Kidney epithelial cell (primary cell): ENCODE measurements at regions not wholly inside any gene's neighbourhood (a gene's known extent, or its start where the extent isn't known, plus 50 kb on each side); places are given as distances from the start of the nearest gene placed in this dataset.

Source experiments
- DNase-seq: peaks from one replicate; pipeline ENCODE4 v3.0.0-alpha.2; 2010; ENCODE audit warnings: low read depth
- H3K27me3 ChIP-seq: 2 replicates; pipeline ENCODE4 v1.6.0; 2011; ENCODE audit warnings: low read length; ENCODE audit not compliant: control insufficient read depth, insufficient read depth
- H3K36me3 ChIP-seq: 2 replicates; pipeline ENCODE4 v1.5.1; 2011; ENCODE audit warnings: low read length; ENCODE audit not compliant: control insufficient read depth, insufficient read depth
- H3K4me3 ChIP-seq: 2 replicates; pipeline ENCODE4 v1.5.1; 2011; ENCODE audit warnings: low read depth, mild to moderate bottlenecking, control low read depth, low read length
- TF ChIP-seq, protein P1 (sequence below): IDR thresholded peaks from 2 replicates; pipeline ENCODE4 v1.5.1; 2011; ENCODE audit warnings: mild to moderate bottlenecking, moderate library complexity, low read length, control low read depth, inconsistent platforms; ENCODE audit not compliant: insufficient read depth, poor library complexity, severe bottlenecking

DNA sequence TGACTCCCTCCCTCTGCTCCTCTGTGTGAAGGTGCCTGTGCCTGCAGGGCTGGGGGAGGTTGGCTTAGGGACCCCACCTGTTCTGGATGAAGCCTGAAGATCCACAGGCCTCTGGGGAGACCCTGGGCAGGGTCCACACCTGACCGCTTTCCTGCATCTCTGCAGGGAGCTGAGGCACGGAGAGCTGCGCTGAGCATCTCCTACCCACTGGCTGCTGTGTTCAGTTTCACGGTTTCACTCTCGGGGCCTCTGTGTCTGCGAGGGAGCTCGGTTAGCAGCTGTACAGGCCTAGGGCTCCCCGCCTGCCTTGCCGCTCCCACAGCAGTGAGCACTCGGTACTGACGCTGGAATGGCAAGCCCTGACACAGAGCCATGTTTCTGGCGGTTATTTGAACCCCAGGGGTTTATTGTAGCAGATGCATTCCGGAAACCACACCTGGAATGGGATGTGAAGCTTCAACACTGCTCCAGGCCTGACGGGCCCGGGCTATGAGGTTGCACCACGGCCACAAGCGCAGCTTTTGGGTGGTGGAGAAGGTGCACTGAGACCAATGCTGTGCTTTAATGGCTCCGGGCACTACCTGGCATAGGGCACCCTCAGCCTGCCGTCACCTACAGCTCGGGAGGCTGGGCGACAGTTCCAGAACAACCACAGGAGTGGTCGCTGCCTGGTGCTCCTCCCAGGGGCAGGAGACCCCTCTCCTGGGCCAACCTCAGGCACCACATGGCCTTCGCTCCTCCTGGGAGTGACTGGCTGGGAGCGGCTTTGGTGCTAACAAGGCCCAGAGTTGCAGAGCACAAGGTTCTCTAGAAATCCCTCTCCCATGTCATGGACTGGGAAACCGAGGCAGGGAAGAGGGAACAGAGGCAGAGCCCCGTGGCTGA lies 257.9 kb downstream of the NDUFA10 start:
- Histone ChIP-seq H3K36me3 (no peaks in the 10 kb centered on the region), H3K4me3 (no peak overlapping the region), H3K27me3 (no peaks in the 10 kb centered on the region)
- TF ChIP-seq, protein P1, sequence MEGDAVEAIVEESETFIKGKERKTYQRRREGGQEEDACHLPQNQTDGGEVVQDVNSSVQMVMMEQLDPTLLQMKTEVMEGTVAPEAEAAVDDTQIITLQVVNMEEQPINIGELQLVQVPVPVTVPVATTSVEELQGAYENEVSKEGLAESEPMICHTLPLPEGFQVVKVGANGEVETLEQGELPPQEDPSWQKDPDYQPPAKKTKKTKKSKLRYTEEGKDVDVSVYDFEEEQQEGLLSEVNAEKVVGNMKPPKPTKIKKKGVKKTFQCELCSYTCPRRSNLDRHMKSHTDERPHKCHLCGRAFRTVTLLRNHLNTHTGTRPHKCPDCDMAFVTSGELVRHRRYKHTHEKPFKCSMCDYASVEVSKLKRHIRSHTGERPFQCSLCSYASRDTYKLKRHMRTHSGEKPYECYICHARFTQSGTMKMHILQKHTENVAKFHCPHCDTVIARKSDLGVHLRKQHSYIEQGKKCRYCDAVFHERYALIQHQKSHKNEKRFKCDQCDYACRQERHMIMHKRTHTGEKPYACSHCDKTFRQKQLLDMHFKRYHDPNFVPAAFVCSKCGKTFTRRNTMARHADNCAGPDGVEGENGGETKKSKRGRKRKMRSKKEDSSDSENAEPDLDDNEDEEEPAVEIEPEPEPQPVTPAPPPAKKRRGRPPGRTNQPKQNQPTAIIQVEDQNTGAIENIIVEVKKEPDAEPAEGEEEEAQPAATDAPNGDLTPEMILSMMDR = no peak
- DNase-seq = no peak

DNA sequence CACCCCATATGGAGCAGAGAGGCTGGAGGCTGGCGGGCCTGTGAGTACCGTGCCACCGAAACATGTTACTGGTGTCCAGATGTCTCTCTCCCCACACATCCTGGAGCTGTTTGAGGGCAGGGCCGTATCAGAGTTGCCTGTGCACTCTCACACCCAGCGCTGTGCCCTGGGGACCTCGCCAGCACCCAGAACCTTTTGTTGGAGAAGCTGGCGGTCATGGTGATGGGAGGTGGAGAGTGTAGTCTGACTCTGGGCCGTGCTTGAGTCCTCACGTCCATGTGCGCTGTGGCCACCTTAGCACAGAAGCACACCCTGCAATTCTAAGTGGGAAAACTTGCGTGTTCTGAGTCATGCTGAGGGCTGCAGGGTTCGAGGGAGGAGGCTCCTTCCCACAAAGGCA lies 259.2 kb downstream of the NDUFA10 start:
- TF ChIP-seq, protein P1 = no peak
- no peaks in the 10 kb centered on the region for H3K27me3 ChIP-seq
- no peak for DNase-seq

DNA sequence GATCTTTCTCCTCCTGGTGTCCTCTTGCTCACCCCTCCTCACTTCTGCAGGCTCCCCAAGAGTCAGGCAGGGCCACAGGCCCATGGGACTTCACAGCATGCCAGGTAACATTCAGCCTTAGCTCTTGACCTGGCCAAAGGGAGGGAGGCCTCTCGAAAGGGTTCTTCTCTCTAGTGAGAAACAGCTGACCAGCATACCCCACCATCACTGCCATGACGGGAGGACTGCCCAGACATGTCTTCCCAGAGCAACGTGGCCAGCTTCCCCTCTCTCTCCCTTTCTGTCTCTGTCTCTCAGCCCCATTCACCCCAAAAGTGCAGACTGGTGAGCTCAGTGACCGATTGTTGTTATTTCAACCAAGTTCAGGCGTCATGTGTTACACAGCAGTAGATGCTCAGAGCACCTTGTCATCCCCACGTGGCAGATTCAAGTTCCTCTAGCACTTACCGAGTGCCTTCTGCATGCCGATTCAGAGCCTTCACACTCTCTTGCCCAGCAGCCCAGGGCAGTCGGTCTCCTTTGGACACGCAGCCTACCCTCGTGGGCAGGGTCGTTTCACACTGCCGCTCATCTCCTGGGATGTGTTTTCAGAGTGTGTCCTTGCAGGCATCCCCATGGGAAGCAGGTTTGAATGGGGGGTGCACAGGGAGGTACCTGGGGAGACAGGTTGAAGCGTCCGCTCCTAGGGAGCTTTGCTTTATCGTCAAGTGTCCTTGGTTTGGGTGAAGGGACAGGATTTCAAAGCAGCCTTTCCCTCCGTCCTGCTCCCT lies 259.9 kb downstream of the NDUFA10 start:
- H3K4me3 ChIP-seq = no peak overlapping the region
- H3K27me3 ChIP-seq = no peaks in the 10 kb centered on the region
- no peaks in the 10 kb centered on the region for H3K36me3 ChIP-seq
- no peak for DNase-seq
- TF ChIP-seq, protein P1 = no peak

More for the DNA sequence above, 259.2 kb downstream of the NDUFA10 start:
- H3K4me3 ChIP-seq = no peak overlapping the region
- no peaks in the 10 kb centered on the region for H3K36me3 ChIP-seq

DNA sequence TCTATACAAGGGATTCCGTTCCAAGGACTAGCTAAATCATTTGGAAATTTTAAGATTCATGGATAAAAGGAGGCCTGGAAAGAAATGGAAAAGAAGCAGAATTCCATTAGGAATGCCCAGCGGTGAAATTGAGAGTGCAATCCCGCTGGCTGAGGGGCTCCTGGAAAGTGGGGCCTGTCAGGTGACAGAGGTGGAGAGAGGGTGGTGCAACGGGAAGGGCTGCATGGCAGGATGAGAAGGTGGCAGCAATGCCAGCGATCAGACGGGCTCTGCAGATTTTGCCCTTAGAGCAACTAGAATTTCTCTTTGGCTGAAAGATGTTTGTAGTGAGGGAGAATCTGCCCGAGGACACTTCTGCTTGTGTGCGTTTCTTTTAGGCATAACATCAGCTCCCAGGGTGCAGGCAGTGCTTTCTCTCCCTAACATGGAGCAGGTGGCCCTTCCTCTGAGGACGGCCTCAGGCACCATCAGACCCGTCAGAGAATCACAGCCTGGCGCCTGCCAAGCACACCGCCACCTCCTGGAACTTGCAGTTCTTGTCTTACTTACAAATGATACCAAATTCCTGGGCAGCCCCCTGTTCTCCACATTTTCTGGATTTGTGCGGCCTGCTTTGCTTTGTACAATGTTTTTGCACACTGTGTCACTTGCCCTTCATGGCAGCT lies 261.6 kb downstream of the NDUFA10 start:
- Histone ChIP-seq H3K4me3 (no peak overlapping the region), H3K27me3 (no peaks in the 10 kb centered on the region), H3K36me3 (no peaks in the 10 kb centered on the region)
- TF ChIP-seq, protein P1 = no peak
- DNase-seq = no peak

DNA sequence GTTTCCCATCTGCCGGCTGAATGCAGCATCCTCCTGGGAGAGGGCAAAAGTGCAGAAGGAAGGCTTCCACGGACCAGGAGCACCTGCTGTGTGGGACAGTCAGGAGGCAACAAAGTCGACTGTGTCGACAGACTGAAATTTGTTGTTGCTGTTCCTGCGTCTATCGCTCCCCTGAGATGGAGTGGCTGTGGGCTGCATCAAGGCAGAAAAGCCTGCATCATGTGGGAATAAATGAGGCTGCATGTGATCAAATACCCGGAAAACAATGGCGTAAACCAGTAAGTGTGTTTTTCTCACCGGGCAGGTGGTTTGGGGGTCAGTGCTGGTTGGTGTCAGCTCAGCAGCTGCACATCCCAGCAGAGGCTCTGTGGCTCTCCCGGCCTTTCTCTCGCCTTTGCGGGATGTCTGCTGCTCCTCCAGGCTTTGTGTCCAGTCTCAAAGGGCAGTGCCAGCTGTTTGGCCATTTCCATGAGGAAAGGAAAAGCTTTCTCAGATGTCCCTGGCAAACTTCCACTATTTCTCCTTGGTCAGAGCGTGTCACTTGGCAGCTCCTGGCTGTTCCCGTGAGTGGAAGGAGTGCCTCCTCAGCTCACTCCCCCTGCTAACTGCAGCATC lies 262.4 kb downstream of the NDUFA10 start:
- DNase-seq = no peak
- no peak overlapping the region for H3K4me3 ChIP-seq
- no peaks in the 10 kb centered on the region for H3K27me3 ChIP-seq
- TF ChIP-seq, protein P1 = no peak
- H3K36me3 ChIP-seq = no peaks in the 10 kb centered on the region
